Heart right ventricle (tissue), 16 donors: ENCODE measurements at regions not wholly inside any gene's neighbourhood (a gene's known extent, or its start where the extent isn't known, plus 50 kb on each side); places are given as distances from the start of the nearest gene placed in this dataset.

ENCODE experiments used
- ATAC-seq, 8 donors: fragments of 200-7000 bp; cut with Tn5 transposase; one replicate each; pipeline ENCODE4 v1.9.1; 2020; ENCODE audit warnings: mild to moderate bottlenecking in 8 of 8, moderate library complexity in 8 of 8, moderate number of reproducible peaks in 1 of 8
- DNase-seq, 2 donors: peaks; one replicate each; pipeline ENCODE4 v3.0.0-alpha.2; 2020
- H3K27ac ChIP-seq, 10 donors: fragments of 200-600 bp; sonication (generic) in 2 of 10; one replicate each; pipeline versions ENCODE4 v1.5.0 to v1.8.0; 2020 to 2022; ENCODE audit warnings: mild to moderate bottlenecking in 3 of 10
- H3K27me3 ChIP-seq, 7 donors: fragments of 200-600 bp; one replicate each; pipeline ENCODE4 v1.8.0; 2021 to 2022; ENCODE audit warnings: mild to moderate bottlenecking in 2 of 7
- H3K36me3 ChIP-seq, 9 donors: fragments of 200-600 bp; sonication (generic) in 1 of 9; one replicate each; pipeline versions ENCODE4 v1.5.0 to v1.8.0; 2020 to 2022; ENCODE audit warnings: mild to moderate bottlenecking in 2 of 9
- H3K4me1 ChIP-seq, 9 donors: fragments of 200-600 bp; sonication (generic) in 1 of 9; one replicate each; pipeline versions ENCODE4 v1.5.0 to v1.8.0; 2020 to 2022; ENCODE audit warnings: mild to moderate bottlenecking in 4 of 9
- H3K4me3 ChIP-seq, 10 donors: fragments of 200-600 bp; sonication (generic) in 2 of 10; one replicate each; pipeline versions ENCODE4 v1.5.0 to v1.8.0; 2020 to 2022; ENCODE audit warnings: mild to moderate bottlenecking in 7 of 10, moderate library complexity in 2 of 10
- H3K9me3 ChIP-seq, 11 donors: fragments of 200-600 bp in 10 of 11; sonication (generic) in 2 of 11; one replicate each; pipeline versions ENCODE4 v1.5.0 to v1.8.0; 2013 to 2022; ENCODE audit warnings: mild to moderate bottlenecking in 2 of 11, control low read depth in 1 of 11, moderate library complexity in 1 of 11
- CTCF ChIP-seq, 9 donors: fragments of 200-600 bp; sonication (generic) in 2 of 9; IDR thresholded peaks; one replicate each; pipeline versions ENCODE4 v1.5.0 to v1.8.0; 2021 to 2022; ENCODE audit warnings: antibody characterized with exemption in 9 of 9, mild to moderate bottlenecking in 5 of 9, moderate library complexity in 1 of 9
- WGBS, 2 donors: extraction: QIAGEN DNeasy Blood & Tissue Kit; methylation state at CpG; one replicate each; pipeline ENCODE4 v1.1.7; 2013; ENCODE audit warnings: inconsistent platforms in 1 of 2; 5-methylcytosine and 5-hydroxymethylcytosine counted together
- intact Hi-C, 10 donors: fragments of 100-400 bp; cut with DNase I; formaldehyde crosslinking; loops; one replicate each; pipeline versions ENCODE4 v1.11.1 to v1.14.2; 2022
- donor health status: Arrhythmogenic right ventricular cardiomyopathy.
- donor health status: ischemic (EF 13 %, LVEDD 7.1; RV severe dilation, severe dysfunction).
- donor health status: healthy with polysubstance abuse.
- donor health status: DM: no; HTN: yes; CAD: no.
- donor health status: DM: no; HTN: no; CAD: no.
- donor health status: ischemic (EF 25% LVEDD 6.9; RV normal size, moderate dysfunction).
- donor health status: ischemic (EF 25% LVEDD 5.7; RV mildly dilated, moderate dysfunction).
- donor health status: healthy.
- donor health status: DM: yes; HTN: yes; CAD: no.
- donor health status: Ischemic cardiomyopathy.
- donor health status: ischemic (EF 35%, LVEDD 5.7; RV mildly dilated, moderate dysfunction).
- donor health status: nonischemic (EF 11% LVEDD 7.7; RV severe dilation, severe dysfunction).
- donor health status: DM: yes; HTN: yes; CAD: no.
- donor health status: PGD.
- donor health status: ischemic (EF 29% LVEDD 5.4; RV normal size, mild dysfunction).
- donor health status: nonischemic (EF 23%, LVEDD 6.1; RV moderate dilation, normal function).

- no peaks in the 10 kb centered on the region for H3K4me1 ChIP-seq
- WGBS, 2 donors, result 68 to 77% methylated on average over 3 of the region's 3 CpGs
- H3K9me3 ChIP-seq, result peaks cover 0 to 8% (median 0%) of the 10 kb centered on the region in 11 donors
- H3K36me3 ChIP-seq, result no peaks in the 10 kb centered on the region
- intact Hi-C loops, result no loop called here
- H3K27ac ChIP-seq, result no peak overlapping the region
- DNase-seq (no peak), ATAC-seq (no peak)
- no peak for TF ChIP-seq CTCF (IDR thresholded peaks at IDR 0.05)
- no peaks in the 10 kb centered on the region for H3K27me3 ChIP-seq
- no peak overlapping the region for H3K4me3 ChIP-seq
Measured at GRCh38 chr2:81894451-81894990, 1590.0 kb upstream of the LRRTM1 start.

GRCh38 chr2:81876624-81877023, 1572.1 kb upstream of the LRRTM1 start:
- H3K27ac ChIP-seq, result no peak overlapping the region
- no peaks in the 10 kb centered on the region for H3K27me3 ChIP-seq
- DNase-seq, result no peak
- peaks cover 0 to 17% (median 0%) of the 10 kb centered on the region in 11 donors for H3K9me3 ChIP-seq
- 68 to 78% methylated on average over 4 of the region's 4 CpGs for WGBS, 2 donors
- H3K4me1 ChIP-seq, result no peaks in the 10 kb centered on the region
- intact Hi-C loops, result no loop called here
- H3K4me3 ChIP-seq, result no peak overlapping the region
- ATAC-seq, result no peak
- H3K36me3 ChIP-seq, result no peaks in the 10 kb centered on the region
- no peak for TF ChIP-seq CTCF (IDR thresholded peaks at IDR 0.05)

GRCh38 chr2:81872006-81872405, 1567.5 kb upstream of the LRRTM1 start:
- Histone ChIP-seq H3K36me3 (no peaks in the 10 kb centered on the region), H3K9me3 (peaks cover 0 to 10% (median 0%) of the 10 kb centered on the region in 11 donors), H3K27me3 (no peaks in the 10 kb centered on the region), H3K27ac (no peak overlapping the region), H3K4me3 (no peak overlapping the region), H3K4me1 (no peaks in the 10 kb centered on the region)
- intact Hi-C loops, result no loop called here
- DNase-seq (no peak), ATAC-seq (no peak)
- 91 to 95% methylated on average over 1 of the region's 1 CpG for WGBS, 2 donors
- no peak for TF ChIP-seq CTCF (IDR thresholded peaks at IDR 0.05)

- intact Hi-C loops, result no loop called here
- TF ChIP-seq CTCF (IDR thresholded peaks at IDR 0.05), result no peak
- WGBS, 2 donors, result 94 to 99% methylated on average over 1 of the region's 1 CpG
- Histone ChIP-seq H3K27ac (no peak overlapping the region), H3K27me3 (no peaks in the 10 kb centered on the region), H3K36me3 (no peaks in the 10 kb centered on the region), H3K9me3 (peaks cover 0 to 20% (median 0%) of the 10 kb centered on the region in 11 donors), H3K4me1 (no peaks in the 10 kb centered on the region), H3K4me3 (no peak overlapping the region)
- ATAC-seq (no peak), DNase-seq (no peak)
Measured at GRCh38 chr2:81870119-81870518, 1565.6 kb upstream of the LRRTM1 start.
